ENCODE measurements at regions not wholly inside any gene's neighbourhood (a gene's known extent, or its start where the extent isn't known, plus 50 kb on each side); places are given as distances from the start of the nearest gene placed in this dataset.

GRCh38 chr3:184461219-184461618 lies 81.4 kb downstream of the CHRD start:
- TF ChIP-seq CTCF (IDR thresholded peaks at IDR 0.05), result no peak
- no peak for TF ChIP-seq POLR2A (IDR thresholded peaks at IDR 0.05)
